Lung (tissue), 11 donors: ENCODE measurements at regions not wholly inside any gene's neighbourhood (a gene's known extent, or its start where the extent isn't known, plus 50 kb on each side); places are given as distances from the start of the nearest gene placed in this dataset.

Experiments
- ATAC-seq: fragments of 200-7000 bp; cut with Tn5 transposase; one replicate; pipeline ENCODE4 v1.9.1; 2020; ENCODE audit warnings: moderate number of reproducible peaks; ENCODE audit not compliant: insufficient read depth, low FRiP score
- DNase-seq, 3 donors: peaks; one replicate each; pipeline ENCODE4 v3.0.0-alpha.2; 2013 to 2017
- H3K27ac ChIP-seq, 2 donors: one replicate each; pipeline ENCODE4 v1.5.1; 2013; ENCODE audit warnings: mild to moderate bottlenecking in 2 of 2, moderate library complexity in 2 of 2, control low read depth in 1 of 2, inconsistent platforms in 1 of 2, low read depth in 1 of 2, low read length in 1 of 2
- H3K27me3 ChIP-seq, 3 donors: one replicate each; pipeline ENCODE4 v1.5.1; 2013; ENCODE audit warnings: low read length in 2 of 3; ENCODE audit not compliant: control insufficient read depth in 3 of 3, insufficient read depth in 3 of 3
- H3K36me3 ChIP-seq, 4 donors: one replicate each; pipeline ENCODE4 v1.5.1; 2013; ENCODE audit warnings: low read length in 4 of 4, mild to moderate bottlenecking in 1 of 4, moderate library complexity in 1 of 4; ENCODE audit not compliant: control insufficient read depth in 4 of 4, insufficient read depth in 4 of 4
- H3K4me1 ChIP-seq, 5 donors: one replicate each; pipeline ENCODE4 v1.5.1; 2013; ENCODE audit warnings: low read length in 5 of 5, mild to moderate bottlenecking in 2 of 5, moderate library complexity in 1 of 5; ENCODE audit not compliant: control insufficient read depth in 5 of 5, insufficient read depth in 5 of 5
- H3K4me3 ChIP-seq: one replicate; pipeline ENCODE4 v1.5.1; 2013; ENCODE audit warnings: mild to moderate bottlenecking, control low read depth, moderate library complexity
- H3K9ac ChIP-seq, 2 donors: one replicate each; pipeline ENCODE4 v1.5.1; 2013; ENCODE audit warnings: low read length in 2 of 2, control low read depth in 1 of 2; ENCODE audit not compliant: insufficient read depth in 1 of 2
- H3K9me3 ChIP-seq, 4 donors: one replicate each; pipeline ENCODE4 v1.5.1; 2013; ENCODE audit warnings: low read length in 3 of 4, mild to moderate bottlenecking in 1 of 4, moderate library complexity in 1 of 4; ENCODE audit not compliant: control insufficient read depth in 4 of 4, insufficient read depth in 3 of 4
- CTCF ChIP-seq: IDR thresholded peaks from 2 replicates; pipeline ENCODE4 v1.5.1; 2012; ENCODE audit warnings: mild to moderate bottlenecking; ENCODE audit errors: control extremely low read depth, extremely low read depth
- WGBS, 2 donors: extraction: QIAGEN DNeasy Blood & Tissue Kit; methylation state at CpG; one replicate each; pipeline ENCODE4 v1.1.7; 2013; 5-methylcytosine and 5-hydroxymethylcytosine counted together
- donor health status: control.
- donor health status: control.
- donor health status: Bipolar disorder and iron deficiency.
- donor health status: healthy.
- donor health status: DM: yes; HTN: yes; CAD: no.

DNA sequence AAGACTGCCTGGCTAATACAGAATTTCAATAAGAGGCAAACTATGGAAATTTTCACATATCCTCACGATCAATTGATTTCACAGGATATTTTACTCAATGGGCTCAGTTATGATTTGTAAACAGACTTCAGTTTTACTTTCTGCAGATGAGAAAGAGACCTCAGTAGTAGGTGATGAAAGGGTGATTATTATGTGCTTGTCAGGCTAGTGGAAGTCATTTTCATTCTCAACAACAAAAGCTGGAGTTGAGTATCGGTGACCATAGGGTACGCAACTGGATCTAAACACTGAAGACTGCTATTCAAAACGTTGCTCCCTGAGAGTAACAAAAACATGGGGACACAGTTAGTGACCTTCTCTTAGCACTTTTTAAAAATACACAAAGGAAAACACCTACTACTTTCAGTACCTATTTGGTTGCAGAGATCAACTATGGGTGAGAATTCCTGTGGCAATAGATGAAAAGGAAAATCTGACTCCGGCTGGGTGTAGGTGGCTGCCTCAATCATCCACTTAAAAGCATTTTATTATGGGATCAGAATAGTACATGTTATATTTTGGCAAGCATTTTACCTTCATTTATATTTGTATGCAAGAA is 126.2 kb upstream of the VRK2 start:
- WGBS, 2 donors: 83 to 88% methylated on average over 5 of the region's 5 CpGs
- Histone ChIP-seq H3K27ac (no peak overlapping the region), H3K9me3 (no peaks in the 10 kb centered on the region), H3K9ac (no peak overlapping the region), H3K36me3 (no peaks in the 10 kb centered on the region), H3K4me3 (no peak overlapping the region), H3K4me1 (no peaks in the 10 kb centered on the region), H3K27me3 (no peaks in the 10 kb centered on the region)
- DNase-seq: no peak
- TF ChIP-seq CTCF: no peak
- ATAC-seq: no peak

DNA sequence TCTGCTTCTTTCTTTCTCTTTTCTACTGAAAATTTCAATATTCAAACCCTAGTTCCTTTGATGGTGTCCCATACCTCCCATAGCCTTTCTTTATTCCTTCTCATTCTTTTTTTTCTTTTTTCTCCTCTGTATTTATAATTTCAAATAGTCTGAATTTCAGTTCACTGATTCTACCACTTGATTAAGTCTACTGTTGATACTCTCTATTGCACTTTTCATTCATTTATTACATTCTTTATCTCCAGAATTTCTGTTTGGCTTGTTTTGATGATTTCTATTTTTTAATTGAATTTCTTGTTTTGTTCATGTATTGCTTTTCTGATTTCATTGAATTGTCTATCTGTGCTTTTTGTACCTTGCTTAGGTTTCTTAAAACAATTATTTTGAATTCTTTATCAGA is 111.9 kb upstream of the VRK2 start:
- H3K4me3 ChIP-seq: no peak overlapping the region
- DNase-seq (no peak), ATAC-seq (no peak)
- no peaks in the 10 kb centered on the region for H3K27me3 ChIP-seq
- H3K36me3 ChIP-seq: no peaks in the 10 kb centered on the region
- H3K9ac ChIP-seq: no peak overlapping the region
- H3K27ac ChIP-seq: no peak overlapping the region
- no peak for TF ChIP-seq CTCF
- H3K9me3 ChIP-seq: peaks cover 0 to 7% (median 6%) of the 10 kb centered on the region in 4 donors
- H3K4me1 ChIP-seq: no peaks in the 10 kb centered on the region

DNA sequence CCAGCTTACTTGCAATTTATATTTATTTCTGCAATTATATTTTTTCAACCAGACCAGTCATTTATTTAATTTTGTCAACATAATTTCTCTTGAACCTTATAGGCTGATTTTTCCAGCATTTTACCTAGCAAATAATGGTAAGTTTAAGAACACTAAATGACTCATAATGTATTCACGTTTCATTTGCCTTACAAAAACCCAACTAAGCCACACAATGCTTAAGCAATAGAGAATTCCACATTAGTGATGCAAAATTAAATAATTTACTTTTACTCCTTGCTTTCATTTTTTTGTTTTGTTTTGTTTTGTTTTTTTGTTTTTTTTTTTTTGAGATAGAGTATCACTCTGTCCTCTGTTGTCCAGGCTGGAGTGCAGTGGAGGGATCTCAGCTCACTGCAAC is 110.4 kb upstream of the VRK2 start:
- ATAC-seq: no peak
- WGBS, 2 donors: 84 to 91% methylated on average over 1 of the region's 1 CpG
- H3K27ac ChIP-seq: no peak overlapping the region
- no peak overlapping the region for H3K4me3 ChIP-seq
- no peak overlapping the region for H3K9ac ChIP-seq
- no peaks in the 10 kb centered on the region for H3K4me1 ChIP-seq
- DNase-seq: no peak
- no peaks in the 10 kb centered on the region for H3K27me3 ChIP-seq
- H3K9me3 ChIP-seq: peaks cover 0 to 7% (median 3%) of the 10 kb centered on the region in 4 donors
- no peak for TF ChIP-seq CTCF
- H3K36me3 ChIP-seq: no peaks in the 10 kb centered on the region

DNA sequence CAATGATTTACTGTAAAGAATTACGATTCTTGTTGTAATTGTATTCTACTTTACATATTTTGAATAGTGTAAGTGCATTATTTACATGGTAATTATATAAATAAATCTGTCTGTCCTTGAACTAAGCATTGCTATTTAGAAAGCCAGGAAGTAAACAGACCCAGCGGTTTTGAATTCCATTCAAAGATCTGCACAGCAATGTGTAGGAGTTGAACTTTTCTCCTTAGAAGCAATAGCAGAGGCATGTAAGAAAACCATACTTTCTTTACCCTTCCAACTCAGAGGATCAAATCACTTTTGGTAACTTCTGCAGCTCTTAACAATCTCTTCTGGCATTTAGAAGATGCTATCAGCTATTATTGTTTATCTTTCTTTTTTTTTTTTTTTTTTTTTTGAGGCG is 109.2 kb upstream of the VRK2 start:
- H3K9ac ChIP-seq: no peak overlapping the region
- no peak for TF ChIP-seq CTCF
- H3K9me3 ChIP-seq: peaks cover 0 to 7% (median 3%) of the 10 kb centered on the region in 4 donors
- no peak for DNase-seq
- H3K36me3 ChIP-seq: no peaks in the 10 kb centered on the region
- H3K4me3 ChIP-seq: no peak overlapping the region
- H3K27me3 ChIP-seq: no peaks in the 10 kb centered on the region
- no peaks in the 10 kb centered on the region for H3K4me1 ChIP-seq
- H3K27ac ChIP-seq: no peak overlapping the region
- ATAC-seq: no peak
- WGBS, 2 donors: 65 to 77% methylated on average over 3 of the region's 3 CpGs
